IMR-90 (cell line): ENCODE measurements at regions not wholly inside any gene's neighbourhood (a gene's known extent, or its start where the extent isn't known, plus 50 kb on each side); places are given as distances from the start of the nearest gene placed in this dataset.

Experiments used
- ATAC-seq: fragments of 200-7000 bp; cut with Tn5 transposase; 2 replicates; pipeline ENCODE4 v1.9.1; 2020; ENCODE audit warnings: low read depth, mild to moderate bottlenecking, moderate library complexity
- BruUV-seq: library from RNA; stranded (reverse); fragments of 400-500 nt; replicated peaks from 2 replicates; lab custom pipeline; 2021; lab: Mats Ljungman, UMichigan
- CTCF ChIA-PET: fragments of 300-600 bp; formaldehyde crosslinking; extraction: SDS; loops from one replicate; lab custom pipeline; 2021; ENCODE audit warnings: antibody characterized with exemption; lab: Yijun Ruan, JAX
- POLR2A ChIA-PET: fragments of 300-600 bp; sonication (Branson Sonifier 250); formaldehyde crosslinking; loops from one replicate; lab custom pipeline; 2022; ENCODE audit warnings: antibody characterized with exemption; ENCODE audit not compliant: unreplicated experiment; lab: Charles Lee
- DNase-seq: peaks from one replicate; pipeline ENCODE4 v3.0.0; 2013
- H2AFZ ChIP-seq: replicated peaks from 2 replicates; pipeline ENCODE3; 2013; ENCODE audit warnings: low read length, mild to moderate bottlenecking; ENCODE audit not compliant: poor library complexity
- H2AK5ac ChIP-seq: 2 replicates; pipeline ENCODE4 v1.6.1; 2013; ENCODE audit warnings: low read depth, low read length, inconsistent platforms
- H2AK9ac ChIP-seq: replicated peaks from 2 replicates; pipeline ENCODE3; 2013; ENCODE audit warnings: mild to moderate bottlenecking, low read depth, low read length, moderate library complexity; ENCODE audit not compliant: poor library complexity
- H2BK120ac ChIP-seq: 2 replicates; pipeline ENCODE4 v1.6.1; 2013; ENCODE audit warnings: low read depth, low read length, inconsistent platforms
- H2BK15ac ChIP-seq: 3 replicates; pipeline ENCODE4 v1.6.1; 2013; ENCODE audit warnings: low read depth, low read length, inconsistent platforms
- H2BK20ac ChIP-seq: 2 replicates; pipeline ENCODE4 v1.6.1; 2013; ENCODE audit warnings: low read depth, mild to moderate bottlenecking, inconsistent platforms, low read length, moderate library complexity
- H2BK5ac ChIP-seq: 2 replicates; pipeline ENCODE4 v1.6.1; 2013; ENCODE audit warnings: mild to moderate bottlenecking, low read depth, low read length, inconsistent platforms; ENCODE audit not compliant: poor library complexity, severe bottlenecking
- H3K14ac ChIP-seq: replicated peaks from 2 replicates; pipeline ENCODE4 v1.6.1; 2013; ENCODE audit warnings: low read depth, low read length, inconsistent platforms
- H3K18ac ChIP-seq: 2 replicates; pipeline ENCODE4 v1.6.1; 2013; ENCODE audit warnings: low read depth, low read length, control low read depth
- H3K23ac ChIP-seq: 2 replicates; pipeline ENCODE4 v1.6.1; 2013; ENCODE audit warnings: low read depth, low read length, inconsistent platforms
- H3K27ac ChIP-seq: 2 replicates; pipeline ENCODE4 v1.5.1; 2013; ENCODE audit warnings: mild to moderate bottlenecking, control low read depth, low read length; ENCODE audit not compliant: insufficient read depth
- H3K27me3 ChIP-seq: 2 replicates; pipeline ENCODE4 v1.6.1; 2013; ENCODE audit warnings: low read length; ENCODE audit not compliant: control insufficient read depth, insufficient read depth
- H3K36me3 ChIP-seq: 2 replicates; pipeline ENCODE4 v1.6.1; 2013; ENCODE audit warnings: low read length, mixed read lengths; ENCODE audit not compliant: control insufficient read depth, insufficient read depth
- H3K4ac ChIP-seq: 2 replicates; pipeline ENCODE4 v1.6.1; 2013; ENCODE audit warnings: low read depth, low read length, inconsistent platforms
- H3K4me1 ChIP-seq: 2 replicates; pipeline ENCODE4 v1.6.1; 2013; ENCODE audit warnings: low read length, mixed read lengths; ENCODE audit not compliant: control insufficient read depth, insufficient read depth
- H3K4me2 ChIP-seq: 2 replicates; pipeline ENCODE4 v1.6.1; 2013; ENCODE audit warnings: low read depth, mild to moderate bottlenecking, control low read depth, low read length, moderate library complexity
- H3K4me3 ChIP-seq: 2 replicates; pipeline ENCODE4 v1.5.1; 2013; ENCODE audit warnings: low read depth, mild to moderate bottlenecking, control low read depth, low read length, moderate library complexity; ENCODE audit not compliant: insufficient read depth
- H3K56ac ChIP-seq: 2 replicates; pipeline ENCODE4 v1.6.1; 2013; ENCODE audit warnings: low read length, inconsistent platforms; ENCODE audit not compliant: insufficient read depth; ENCODE audit errors: extremely low read depth
- H3K79me1 ChIP-seq, 2 experiments: 2 replicates each; pipeline ENCODE4 v1.6.1; 2013; ENCODE audit warnings: low read length in 2 of 2, inconsistent platforms in 1 of 2, low read depth in 1 of 2
- H3K9ac ChIP-seq: 2 replicates; pipeline ENCODE4 v1.6.1; 2013; ENCODE audit warnings: low read depth, low read length, control low read depth
- H3K9me1 ChIP-seq: 2 replicates; pipeline ENCODE4 v1.6.1; 2013; ENCODE audit warnings: low read length, inconsistent platforms; ENCODE audit not compliant: insufficient read depth
- H3K9me3 ChIP-seq: 2 replicates; pipeline ENCODE4 v1.6.1; 2013; ENCODE audit warnings: low read length; ENCODE audit not compliant: control insufficient read depth, insufficient read depth
- H4K20me1 ChIP-seq: 2 replicates; pipeline ENCODE4 v1.6.1; 2013; ENCODE audit warnings: low read length, inconsistent platforms; ENCODE audit not compliant: insufficient read depth
- H4K5ac ChIP-seq: 2 replicates; pipeline ENCODE4 v1.6.1; 2013; ENCODE audit warnings: mild to moderate bottlenecking, low read depth, low read length, control low read depth
- H4K8ac ChIP-seq, 2 experiments: 2 replicates each; pipeline ENCODE4 v1.6.1; 2013; ENCODE audit warnings: low read depth in 2 of 2, low read length in 2 of 2, control low read depth in 1 of 2, inconsistent platforms in 1 of 2
- H4K91ac ChIP-seq: 2 replicates; pipeline ENCODE4 v1.6.1; 2013; ENCODE audit warnings: low read depth, low read length, inconsistent platforms; ENCODE audit not compliant: insufficient read depth
- BHLHE40 ChIP-seq: fragments of 150-350 bp; IDR thresholded peaks from 2 replicates; pipeline ENCODE4 v1.6.1; 2016; ENCODE audit warnings: mild to moderate bottlenecking, low read depth, low read length
- CEBPB ChIP-seq: IDR thresholded peaks from 2 replicates; pipeline ENCODE4 v1.6.1; 2012; ENCODE audit warnings: low read depth, low read length, improper control_type of control experiment
- ELK1 ChIP-seq: fragments of 150-350 bp; IDR thresholded peaks from 2 replicates; pipeline ENCODE4 v1.6.1; 2016; ENCODE audit warnings: low read depth, mild to moderate bottlenecking, low read length, moderate library complexity, borderline replicate concordance
- FOS ChIP-seq: fragments of 150-350 bp; IDR thresholded peaks from 2 replicates; pipeline ENCODE4 v1.6.1; 2016; ENCODE audit warnings: low read depth, low read length
- MAFK ChIP-seq: IDR thresholded peaks from 2 replicates; pipeline ENCODE4 v1.6.1; 2012; ENCODE audit warnings: low read depth, low read length, improper control_type of control experiment
- MAZ ChIP-seq: IDR thresholded peaks from 2 replicates; pipeline ENCODE4 v1.6.1; 2012; ENCODE audit warnings: low read depth, mild to moderate bottlenecking, low read length, improper control_type of control experiment, moderate library complexity, borderline replicate concordance
- MXI1 ChIP-seq: IDR thresholded peaks from 2 replicates; pipeline ENCODE4 v1.6.1; 2012; ENCODE audit warnings: low read depth, mild to moderate bottlenecking, low read length, moderate library complexity, borderline replicate concordance
- NFE2L2 ChIP-seq: fragments of 150-350 bp; IDR thresholded peaks from 2 replicates; pipeline ENCODE4 v1.6.1; 2016; ENCODE audit warnings: low read depth, mild to moderate bottlenecking, low read length
- POLR2A ChIP-seq: IDR thresholded peaks from 2 replicates; pipeline ENCODE4 v1.6.1; 2012; ENCODE audit warnings: mild to moderate bottlenecking, low read depth, low read length
- RAD21 ChIP-seq: IDR thresholded peaks from 2 replicates; pipeline ENCODE4 v1.6.1; 2012; ENCODE audit warnings: low read length, improper control_type of control experiment
- RCOR1 ChIP-seq: IDR thresholded peaks from 2 replicates; pipeline ENCODE4 v1.6.1; 2012; ENCODE audit warnings: mild to moderate bottlenecking, low read length, improper control_type of control experiment; ENCODE audit not compliant: insufficient replicate concordance
- RFX5 ChIP-seq: IDR thresholded peaks from 2 replicates; pipeline ENCODE4 v1.8.0; 2012; ENCODE audit warnings: low read depth, mild to moderate bottlenecking, low read length, moderate library complexity
- SMC3 ChIP-seq: fragments of 150-350 bp; IDR thresholded peaks from 2 replicates; pipeline ENCODE4 v1.6.1; 2016; ENCODE audit warnings: low read depth, mild to moderate bottlenecking, antibody characterized with exemption, low read length, moderate library complexity
- USF2 ChIP-seq: fragments of 150-350 bp; IDR thresholded peaks from 2 replicates; pipeline ENCODE4 v1.6.1; 2017; ENCODE audit warnings: mild to moderate bottlenecking, antibody characterized with exemption, low read length, low read depth
- WGBS, 2 experiments: methylation state at CpG; one replicate each; pipeline versions ENCODE4 v1.1.5 to v1.1.7; 2013; ENCODE audit warnings: missing lambda C conversion rate in 2 of 2; ENCODE audit not compliant: insufficient read length in 1 of 2; ENCODE audit errors: extremely low coverage in 2 of 2; 5-methylcytosine and 5-hydroxymethylcytosine counted together
- dilution Hi-C: fragments of 300-500 bp; cut with HindIII; formaldehyde crosslinking; loops from one replicate; pipeline ENCODE4 v1.14.3; 2018; ENCODE audit warnings: low sequenced_read_pairs; ENCODE audit not compliant: unreplicated experiment
- in situ Hi-C: fragments of 300-500 bp; cut with MboI; formaldehyde crosslinking; loops from 3 replicates; pipeline ENCODE4 v1.14.3; 2019; ENCODE audit warnings: low sequenced_read_pairs, inconsistent platforms, mixed read lengths
- intact Hi-C: fragments of 100-400 bp; cut with micrococcal nuclease; formaldehyde crosslinking; loops from 2 replicates; pipeline ENCODE4 v1.10.0; 2022
- TF ChIP-seq, protein P1 (sequence below): conservative IDR thresholded peaks from 2 replicates; pipeline ENCODE4 v1.5.1; 2012; ENCODE audit warnings: mild to moderate bottlenecking, low read depth, low read length, improper control_type of control experiment

DNA sequence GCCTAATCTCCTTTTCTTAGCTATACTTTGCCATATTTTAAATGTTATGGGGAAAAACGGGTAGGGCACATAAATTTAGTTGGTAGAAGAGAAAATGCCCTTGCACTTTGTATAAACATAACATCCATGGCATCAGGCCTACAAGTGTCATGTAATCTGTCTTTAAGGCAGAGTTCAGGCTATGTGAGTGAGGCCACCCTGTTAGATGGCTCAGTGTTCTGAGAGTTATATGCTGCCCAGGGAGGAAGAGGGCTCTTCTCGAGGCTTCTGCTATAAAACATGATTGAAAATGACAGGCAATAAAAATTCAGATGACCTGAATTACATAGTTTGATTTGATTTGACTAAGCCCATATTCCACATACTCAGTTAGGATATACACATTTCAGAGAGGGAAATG, 553.6 kb upstream of the MAP3K7 start:
- Histone ChIP-seq H3K56ac (no peak overlapping the region), H3K36me3 (no peaks in the 10 kb centered on the region), H2BK15ac (no peak overlapping the region), H3K9me3 (no peaks in the 10 kb centered on the region), H2BK5ac (no peak overlapping the region), H4K5ac (no peak overlapping the region), H4K20me1 (no peaks in the 10 kb centered on the region), H3K4me3 (no peak overlapping the region), H3K23ac (no peak overlapping the region), H2AK5ac (no peak overlapping the region), H3K9ac (no peak overlapping the region), H3K27ac (no peak overlapping the region), H4K91ac (no peak overlapping the region), H3K27me3 (no peaks in the 10 kb centered on the region), H3K4ac (no peak overlapping the region), H3K4me1 (no peaks in the 10 kb centered on the region), H4K8ac (no peak overlapping the region), H3K79me1 (no peaks in the 10 kb centered on the region), H3K14ac (no peak overlapping the region), H3K4me2 (no peak overlapping the region), H2AFZ (no peak overlapping the region), H2BK20ac (no peak overlapping the region), H2BK120ac (no peak overlapping the region), H2AK9ac (no peak overlapping the region), H3K18ac (no peak overlapping the region), H3K9me1 (no peaks in the 10 kb centered on the region)
- no peak for DNase-seq
- ATAC-seq, result no peak
- no CpG with 5 or more reads among the region's 2 CpGs for WGBS, 2 experiments
- POLR2A ChIA-PET, result no interaction called here
- intact Hi-C loops (no loop called here), in situ Hi-C loops (no loop called here), dilution Hi-C loops (no loop called here)
- BruUV-seq, result no TSS peak
- CTCF ChIA-PET, result no interaction called here
- TF ChIP-seq BHLHE40 (no peak), RAD21 (no peak), MAZ (no peak), SMC3 (no peak), RFX5 (no peak), POLR2A (no peak), CEBPB (no peak), RCOR1 (no peak), MAFK (no peak), FOS (no peak), USF2 (no peak), ELK1 (no peak), MXI1 (no peak), NFE2L2 (no peak)
- TF ChIP-seq, protein P1, sequence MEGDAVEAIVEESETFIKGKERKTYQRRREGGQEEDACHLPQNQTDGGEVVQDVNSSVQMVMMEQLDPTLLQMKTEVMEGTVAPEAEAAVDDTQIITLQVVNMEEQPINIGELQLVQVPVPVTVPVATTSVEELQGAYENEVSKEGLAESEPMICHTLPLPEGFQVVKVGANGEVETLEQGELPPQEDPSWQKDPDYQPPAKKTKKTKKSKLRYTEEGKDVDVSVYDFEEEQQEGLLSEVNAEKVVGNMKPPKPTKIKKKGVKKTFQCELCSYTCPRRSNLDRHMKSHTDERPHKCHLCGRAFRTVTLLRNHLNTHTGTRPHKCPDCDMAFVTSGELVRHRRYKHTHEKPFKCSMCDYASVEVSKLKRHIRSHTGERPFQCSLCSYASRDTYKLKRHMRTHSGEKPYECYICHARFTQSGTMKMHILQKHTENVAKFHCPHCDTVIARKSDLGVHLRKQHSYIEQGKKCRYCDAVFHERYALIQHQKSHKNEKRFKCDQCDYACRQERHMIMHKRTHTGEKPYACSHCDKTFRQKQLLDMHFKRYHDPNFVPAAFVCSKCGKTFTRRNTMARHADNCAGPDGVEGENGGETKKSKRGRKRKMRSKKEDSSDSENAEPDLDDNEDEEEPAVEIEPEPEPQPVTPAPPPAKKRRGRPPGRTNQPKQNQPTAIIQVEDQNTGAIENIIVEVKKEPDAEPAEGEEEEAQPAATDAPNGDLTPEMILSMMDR, result no peak
